ENCODE measurements at regions not wholly inside any gene's neighbourhood (a gene's known extent, or its start where the extent isn't known, plus 50 kb on each side); places are given as distances from the start of the nearest gene placed in this dataset.

GRCh38 chr3:59632760-59633573 is 583.1 kb upstream of the CFAP20DC start:
- TF ChIP-seq CTCF (IDR thresholded peaks at IDR 0.05) (no peak), POLR2AphosphoS5 (IDR thresholded peaks at IDR 0.05) (no peak)
